NOMO-1 treated with DMSO at 0.1 percent for 48 hours (cell line): ENCODE measurements at regions not wholly inside any gene's neighbourhood (a gene's known extent, or its start where the extent isn't known, plus 50 kb on each side); places are given as distances from the start of the nearest gene placed in this dataset.
A peak's percentile ranks its signal among the peaks of the same experiment; 100 is the strongest.

Source experiments
- DNase-seq: peaks from one replicate; lab custom pipeline; 2025; ENCODE audit not compliant: unreplicated experiment; lab: John Stamatoyannopoulos, UW

- peak; percentile 16 for DNase-seq
Observed at GRCh38 chr6:7960848-7961247, 50.3 kb upstream of the TXNDC5 start.
